ENCODE measurements at regions not wholly inside any gene's neighbourhood (a gene's known extent, or its start where the extent isn't known, plus 50 kb on each side); places are given as distances from the start of the nearest gene placed in this dataset.

DNA sequence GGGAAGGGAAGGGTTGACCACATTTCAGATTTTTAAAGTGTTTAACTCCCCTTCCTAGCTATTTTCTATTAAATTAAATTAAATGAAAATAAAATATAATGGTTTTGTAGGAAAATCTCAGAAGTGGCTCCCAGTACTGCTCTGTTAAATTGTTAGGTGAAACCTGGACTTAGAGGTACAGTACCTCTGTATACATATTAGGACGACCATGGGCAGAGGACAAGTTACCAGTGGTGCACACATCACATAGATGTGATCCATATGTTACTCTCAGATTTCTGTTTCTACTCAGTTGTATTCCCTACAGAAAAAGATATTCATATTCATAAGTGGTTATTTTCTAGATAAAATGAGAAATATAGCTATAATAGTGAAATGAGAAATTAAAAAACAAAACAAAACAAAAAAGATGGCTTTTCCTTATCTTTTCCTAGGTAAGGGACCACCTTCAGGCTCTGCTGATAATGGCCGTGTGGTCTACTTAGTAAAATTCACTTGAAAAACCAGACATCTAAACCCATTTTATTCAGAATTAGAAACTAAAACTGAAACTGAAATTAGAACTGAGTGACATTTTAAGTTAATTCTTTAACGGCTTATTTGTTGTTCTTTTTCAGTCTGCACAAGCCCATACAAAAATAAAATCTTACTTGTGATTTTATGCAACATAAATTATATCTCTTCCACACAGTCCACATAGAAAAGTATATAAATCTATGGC lies 832.5 kb upstream of the CHAC2 start:
- Histone ChIP-seq H3K27me3 (replicated peaks; ENCODE audit: insufficient read depth) (no peaks in the 10 kb centered on the region), H3K9me3 (no peaks in the 10 kb centered on the region), H3K27ac (no peak overlapping the region), H3K36me3 (no peaks in the 10 kb centered on the region), H3K4me1 (ENCODE audit: control insufficient read depth in 1 of 2, low read depth in 2 of 2) (peaks cover 14 to 22% of the 10 kb centered on the region in 2 donors), H3K4me3 (no peak overlapping the region)
- no peak for DNase-seq (ENCODE audit: low spot score)
- no peak for ATAC-seq (ENCODE audit: insufficient number of reproducible peaks, low FRiP score, low read depth)
- TF ChIP-seq, protein P1, sequence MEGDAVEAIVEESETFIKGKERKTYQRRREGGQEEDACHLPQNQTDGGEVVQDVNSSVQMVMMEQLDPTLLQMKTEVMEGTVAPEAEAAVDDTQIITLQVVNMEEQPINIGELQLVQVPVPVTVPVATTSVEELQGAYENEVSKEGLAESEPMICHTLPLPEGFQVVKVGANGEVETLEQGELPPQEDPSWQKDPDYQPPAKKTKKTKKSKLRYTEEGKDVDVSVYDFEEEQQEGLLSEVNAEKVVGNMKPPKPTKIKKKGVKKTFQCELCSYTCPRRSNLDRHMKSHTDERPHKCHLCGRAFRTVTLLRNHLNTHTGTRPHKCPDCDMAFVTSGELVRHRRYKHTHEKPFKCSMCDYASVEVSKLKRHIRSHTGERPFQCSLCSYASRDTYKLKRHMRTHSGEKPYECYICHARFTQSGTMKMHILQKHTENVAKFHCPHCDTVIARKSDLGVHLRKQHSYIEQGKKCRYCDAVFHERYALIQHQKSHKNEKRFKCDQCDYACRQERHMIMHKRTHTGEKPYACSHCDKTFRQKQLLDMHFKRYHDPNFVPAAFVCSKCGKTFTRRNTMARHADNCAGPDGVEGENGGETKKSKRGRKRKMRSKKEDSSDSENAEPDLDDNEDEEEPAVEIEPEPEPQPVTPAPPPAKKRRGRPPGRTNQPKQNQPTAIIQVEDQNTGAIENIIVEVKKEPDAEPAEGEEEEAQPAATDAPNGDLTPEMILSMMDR (IDR thresholded peaks at IDR 0.05), result no peak

DNA sequence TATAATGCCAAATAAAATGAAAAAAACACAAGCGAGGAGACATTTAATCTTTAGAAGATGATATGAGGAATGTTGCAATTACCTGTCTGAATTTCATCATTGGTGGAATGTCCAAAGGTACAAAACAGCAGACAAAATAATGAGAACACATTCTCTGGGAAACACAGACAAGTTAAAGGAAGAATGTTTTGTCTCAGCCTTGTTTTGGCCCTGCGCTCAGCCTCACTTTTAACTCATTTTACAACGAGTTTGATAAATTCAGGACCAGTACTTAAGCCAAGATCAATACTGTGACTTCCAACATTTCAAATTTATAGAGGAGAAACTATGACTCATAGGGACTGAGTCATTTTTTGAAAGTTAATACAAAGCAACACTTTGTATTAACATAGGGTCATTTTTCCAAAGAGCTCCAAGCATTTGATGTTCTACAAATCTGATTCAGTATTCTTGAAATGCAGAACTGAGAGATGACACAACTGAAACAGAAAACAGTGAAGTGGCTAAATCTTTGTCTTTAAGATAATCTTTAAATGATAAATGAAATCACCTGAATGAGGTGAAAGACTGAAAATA lies 833.2 kb upstream of the CHAC2 start:
- TF ChIP-seq, protein P1 (IDR thresholded peaks at IDR 0.05), result no peak

DNA sequence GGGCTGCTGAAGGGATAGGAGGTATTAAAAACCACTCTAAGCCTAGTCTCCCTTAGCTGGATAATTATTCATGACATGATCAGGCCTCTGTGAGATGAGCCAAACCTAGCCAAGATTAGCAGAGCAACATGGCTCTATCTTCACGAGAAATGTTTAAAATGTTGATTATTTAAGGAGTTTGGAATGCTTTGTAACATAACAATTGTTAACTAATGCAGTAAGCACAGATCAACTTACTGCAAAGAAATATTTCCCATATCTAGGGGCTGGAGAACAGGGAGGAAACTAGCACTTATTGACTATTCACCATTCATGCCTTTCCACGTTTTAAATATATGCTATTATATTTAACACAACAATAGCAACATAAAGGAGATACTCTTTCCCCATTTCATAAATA lies 833.7 kb upstream of the CHAC2 start:
- Histone ChIP-seq H3K9me3 (peaks cover 4% of the 10 kb centered on the region), H3K27ac (no peak overlapping the region), H3K4me3 (no peak overlapping the region), H3K36me3 (no peaks in the 10 kb centered on the region), H3K27me3 (replicated peaks; ENCODE audit: insufficient read depth) (no peaks in the 10 kb centered on the region), H3K4me1 (ENCODE audit: control insufficient read depth in 1 of 2, low read depth in 2 of 2) (peaks cover 14 to 22% of the 10 kb centered on the region in 2 donors)
- no peak for ATAC-seq (ENCODE audit: insufficient number of reproducible peaks, low FRiP score, low read depth)
- DNase-seq (ENCODE audit: low spot score), result no peak
- TF ChIP-seq, protein P1 (IDR thresholded peaks at IDR 0.05), result no peak

More for the DNA sequence above, 833.2 kb upstream of the CHAC2 start:
- Histone ChIP-seq H3K36me3 (no peaks in the 10 kb centered on the region), H3K27me3 (replicated peaks; ENCODE audit: insufficient read depth) (no peaks in the 10 kb centered on the region), H3K4me1 (ENCODE audit: control insufficient read depth in 1 of 2, low read depth in 2 of 2) (peaks cover 14 to 22% of the 10 kb centered on the region in 2 donors), H3K9me3 (peaks cover 4% of the 10 kb centered on the region), H3K27ac (no peak overlapping the region), H3K4me3 (peak overlapping the region; percentile 5)
- no peak for ATAC-seq (ENCODE audit: insufficient number of reproducible peaks, low FRiP score, low read depth)
- DNase-seq (ENCODE audit: low spot score), result no peak

DNA sequence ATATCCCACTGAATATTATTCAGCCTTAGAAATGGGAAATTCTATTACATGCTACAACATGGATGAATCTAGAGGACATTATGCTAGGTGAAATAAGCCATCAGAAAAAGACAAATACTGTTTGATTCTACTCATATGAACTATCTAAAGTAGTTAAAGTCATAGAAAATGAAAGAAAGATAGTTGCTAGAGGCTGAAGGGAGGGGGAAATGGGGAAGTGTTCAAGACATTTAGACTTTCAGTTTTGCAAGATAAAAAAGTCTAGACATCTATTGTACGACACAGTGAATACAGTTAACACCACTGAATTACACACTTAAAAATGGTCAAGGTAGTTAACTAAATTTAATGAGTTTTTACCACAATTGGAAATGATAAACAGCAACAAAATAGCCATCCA lies 835.9 kb upstream of the CHAC2 start:
- Histone ChIP-seq H3K27me3 (replicated peaks; ENCODE audit: insufficient read depth) (no peaks in the 10 kb centered on the region), H3K36me3 (no peaks in the 10 kb centered on the region), H3K4me1 (ENCODE audit: control insufficient read depth in 1 of 2, low read depth in 2 of 2) (peaks cover 14 to 22% of the 10 kb centered on the region in 2 donors), H3K4me3 (no peak overlapping the region), H3K9me3 (peaks cover 4% of the 10 kb centered on the region), H3K27ac (no peak overlapping the region)
- TF ChIP-seq, protein P1 (IDR thresholded peaks at IDR 0.05), result no peak
- ATAC-seq (ENCODE audit: insufficient number of reproducible peaks, low FRiP score, low read depth), result no peak
- no peak for DNase-seq (ENCODE audit: low spot score)

DNA sequence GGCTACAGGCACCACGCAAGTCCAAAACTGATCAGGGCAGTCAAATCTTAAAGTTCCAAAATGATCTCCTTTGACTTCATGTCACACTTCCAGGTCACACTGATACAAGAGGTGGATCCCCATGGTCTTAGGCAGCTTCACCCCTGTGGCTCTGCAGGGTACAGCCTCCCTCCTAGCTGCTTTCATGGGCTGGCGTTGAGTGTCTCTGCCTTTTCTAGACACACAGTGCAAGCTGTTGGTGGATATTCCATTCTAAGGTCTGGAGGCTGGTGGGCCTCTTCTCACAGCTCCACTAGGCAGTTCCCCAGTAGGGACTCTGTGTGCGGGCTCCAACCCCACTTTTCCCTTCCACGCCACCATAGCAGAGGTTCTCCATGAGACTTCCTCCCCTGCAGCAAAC lies 838.2 kb upstream of the CHAC2 start:
- Histone ChIP-seq H3K27me3 (replicated peaks; ENCODE audit: insufficient read depth) (no peaks in the 10 kb centered on the region), H3K36me3 (no peaks in the 10 kb centered on the region), H3K4me3 (no peak overlapping the region), H3K4me1 (ENCODE audit: control insufficient read depth in 1 of 2, low read depth in 2 of 2) (peaks cover 5 to 11% of the 10 kb centered on the region in 2 donors), H3K9me3 (peaks cover 4% of the 10 kb centered on the region), H3K27ac (no peak overlapping the region)
- ATAC-seq (ENCODE audit: insufficient number of reproducible peaks, low FRiP score, low read depth) (no peak), DNase-seq (ENCODE audit: low spot score) (no peak)
- TF ChIP-seq, protein P1 (IDR thresholded peaks at IDR 0.05), result no peak

Data from thoracic aorta (tissue), 2 donors.